CD14-positive monocyte (primary cell): ENCODE measurements at regions not wholly inside any gene's neighbourhood (a gene's known extent, or its start where the extent isn't known, plus 50 kb on each side); places are given as distances from the start of the nearest gene placed in this dataset.

Experiments
- DNase-seq, 3 donors: peaks; one replicate each; pipeline ENCODE4 v3.0.0-alpha.2; 2011 to 2022
- H2AFZ ChIP-seq: 2 replicates; pipeline ENCODE4 v1.6.0; 2012; ENCODE audit warnings: mild to moderate bottlenecking, low read depth, low read length, inconsistent platforms; ENCODE audit not compliant: insufficient read depth, poor library complexity, severe bottlenecking
- H3K27ac ChIP-seq, 2 donors: 1 replicate in 1 of 2; 2 replicates in 1 of 2; pipeline ENCODE4 v1.5.1; 2012 to 2013; ENCODE audit warnings: low read length in 2 of 2, control low read depth in 1 of 2, inconsistent platforms in 1 of 2, low read depth in 1 of 2, mild to moderate bottlenecking in 1 of 2
- H3K27me3 ChIP-seq, 2 donors: one replicate each; pipeline versions ENCODE4 v1.6.0 to v1.6.1; 2011 to 2013; ENCODE audit warnings: low read length in 2 of 2; ENCODE audit not compliant: control insufficient read depth in 2 of 2, insufficient read depth in 2 of 2
- H3K36me3 ChIP-seq, 2 donors: replicated peaks in 1 of 2; 1 replicate in 1 of 2; 2 replicates in 1 of 2; pipeline versions ENCODE4 v1.5.1 to v1.6.1; 2012 to 2013; ENCODE audit warnings: low read length in 2 of 2, control low read depth in 1 of 2, inconsistent platforms in 1 of 2, mild to moderate bottlenecking in 1 of 2; ENCODE audit not compliant: insufficient read depth in 2 of 2, control insufficient read depth in 1 of 2
- H3K4me1 ChIP-seq, 2 donors: 1 replicate in 1 of 2; 2 replicates in 1 of 2; pipeline versions ENCODE4 v1.5.1 to v1.6.1; 2012 to 2013; ENCODE audit warnings: low read length in 2 of 2, control low read depth in 1 of 2, inconsistent platforms in 1 of 2, mild to moderate bottlenecking in 1 of 2, moderate library complexity in 1 of 2; ENCODE audit not compliant: insufficient read depth in 2 of 2, control insufficient read depth in 1 of 2
- H3K4me2 ChIP-seq: replicated peaks from 2 replicates; pipeline ENCODE3; 2012; ENCODE audit warnings: low read length, moderate library complexity, mild to moderate bottlenecking; ENCODE audit not compliant: poor library complexity, severe bottlenecking; ENCODE audit errors: extremely low read depth
- H3K4me3 ChIP-seq, 3 experiments: fragments of 200-600 bp in 1 of 3; sonication (generic) in 1 of 3; replicated peaks in 1 of 3; 1 replicate in 2 of 3; 2 replicates in 1 of 3; pipeline ENCODE4 v1.5.1; 2011 to 2013; ENCODE audit warnings: low read length in 3 of 3, mild to moderate bottlenecking in 3 of 3, control low read depth in 2 of 3, low read depth in 2 of 3, inconsistent platforms in 1 of 3, moderate library complexity in 1 of 3
- H3K79me2 ChIP-seq: 2 replicates; pipeline ENCODE4 v1.6.0; 2012; ENCODE audit warnings: mild to moderate bottlenecking, control low read depth, inconsistent platforms, low read length, moderate library complexity; ENCODE audit not compliant: insufficient read depth
- H3K9ac ChIP-seq: 2 replicates; pipeline ENCODE4 v1.6.0; 2017; ENCODE audit warnings: low read length, mild to moderate bottlenecking; ENCODE audit not compliant: insufficient read depth, poor library complexity, severe bottlenecking
- H3K9me3 ChIP-seq, 2 donors: replicated peaks in 1 of 2; 1 replicate in 1 of 2; 2 replicates in 1 of 2; pipeline versions ENCODE4 v1.5.1 to v1.6.1; 2012 to 2013; ENCODE audit warnings: low read length in 2 of 2, control low read depth in 1 of 2; ENCODE audit not compliant: control insufficient read depth in 1 of 2, insufficient read depth in 1 of 2
- H4K20me1 ChIP-seq: 2 replicates; pipeline ENCODE4 v1.6.0; 2012; ENCODE audit warnings: mild to moderate bottlenecking, low read length, control low read depth, moderate library complexity; ENCODE audit not compliant: insufficient read depth
- H3K27ac Mint-ChIP-seq, 7 donors: one replicate each; pipeline ENCODE4 v1.8.0; 2020; ENCODE audit warnings: mild to moderate bottlenecking in 7 of 7, mixed read lengths in 7 of 7, moderate library complexity in 6 of 7, inconsistent platforms in 2 of 7
- H3K27me3 Mint-ChIP-seq, 3 donors: one replicate each; pipeline ENCODE4 v1.8.0; 2021 to 2022; ENCODE audit warnings: low read depth in 3 of 3, mild to moderate bottlenecking in 3 of 3, mixed read lengths in 3 of 3, moderate library complexity in 3 of 3, inconsistent platforms in 1 of 3
- H3K36me3 Mint-ChIP-seq, 2 donors: one replicate each; pipeline ENCODE4 v1.8.0; 2020; ENCODE audit warnings: mixed read lengths in 2 of 2, inconsistent platforms in 1 of 2, mild to moderate bottlenecking in 1 of 2
- H3K4me1 Mint-ChIP-seq: one replicate; pipeline ENCODE4 v1.8.0; 2020; ENCODE audit warnings: mild to moderate bottlenecking, mixed read lengths
- H3K4me3 Mint-ChIP-seq, 2 donors: one replicate each; pipeline ENCODE4 v1.8.0; 2020; ENCODE audit warnings: mild to moderate bottlenecking in 2 of 2, mixed read lengths in 2 of 2, moderate library complexity in 1 of 2
- H3K9me3 Mint-ChIP-seq, 7 donors: one replicate each; pipeline ENCODE4 v1.8.0; 2020 to 2022; ENCODE audit warnings: mixed read lengths in 7 of 7, mild to moderate bottlenecking in 6 of 7, moderate library complexity in 6 of 7, inconsistent platforms in 2 of 7
- CTCF ChIP-seq: fragments of 200-600 bp; IDR thresholded peaks from one replicate; pipeline ENCODE4 v1.8.0; 2022; ENCODE audit warnings: antibody characterized with exemption, mild to moderate bottlenecking
- whole genome bisulfite sequencing: methylation state at CpG from one replicate; pipeline ENCODE4 v1.1.5; 2013; ENCODE audit warnings: missing lambda C conversion rate; ENCODE audit not compliant: insufficient coverage; 5-methylcytosine and 5-hydroxymethylcytosine counted together
- intact Hi-C, 2 donors: fragments of 100-400 bp; cut with micrococcal nuclease; formaldehyde crosslinking; loops; one replicate each; pipeline versions ENCODE4 v1.15.0 to v1.15.1; 2023

GRCh38 chr18:43515481-43515880 is 238.2 kb upstream of the SYT4 start:
- Histone ChIP-seq H3K36me3 (no peaks in the 10 kb centered on the region), H3K4me3 (no peak overlapping the region), H3K9ac (no peak overlapping the region), H3K4me2 (no peak overlapping the region), H2AFZ (no peak overlapping the region), H3K27me3 (no peaks in the 10 kb centered on the region), H3K9me3 (peaks cover 7 to 36% of the 10 kb centered on the region in 2 donors), H3K27ac (no peak overlapping the region), H3K79me2 (no peaks in the 10 kb centered on the region), H4K20me1 (no peaks in the 10 kb centered on the region), H3K4me1 (no peaks in the 10 kb centered on the region)
- no peak for DNase-seq
- no peak overlapping the region for H3K4me3 Mint-ChIP-seq
- H3K27me3 Mint-ChIP-seq, result no peaks in the 10 kb centered on the region
- H3K27ac Mint-ChIP-seq, result no peak overlapping the region
- intact Hi-C loops, result no loop called here
- H3K9me3 Mint-ChIP-seq, result peaks cover 6 to 21% (median 15%) of the 10 kb centered on the region in 7 donors
- H3K36me3 Mint-ChIP-seq, result no peaks in the 10 kb centered on the region
- WGBS, result 100% methylated on average over 1 of the region's 2 CpGs
- H3K4me1 Mint-ChIP-seq, result no peaks in the 10 kb centered on the region
- no peak for TF ChIP-seq CTCF

GRCh38 chr18:43524260-43524659 is 247.0 kb upstream of the SYT4 start:
- intact Hi-C loops, result no loop called here
- Histone ChIP-seq H3K4me1 (no peaks in the 10 kb centered on the region), H3K27me3 (no peaks in the 10 kb centered on the region)

More at GRCh38 chr18:43524260-43524659, 247.0 kb upstream of the SYT4 start:
- H3K9ac ChIP-seq, result no peak overlapping the region
- no peaks in the 10 kb centered on the region for H3K36me3 Mint-ChIP-seq
- H2AFZ ChIP-seq, result no peak overlapping the region
- H3K27me3 Mint-ChIP-seq, result no peaks in the 10 kb centered on the region
- H3K36me3 ChIP-seq, result no peaks in the 10 kb centered on the region
- no peaks in the 10 kb centered on the region for H3K4me1 Mint-ChIP-seq
- H3K9me3 ChIP-seq, result no peaks in the 10 kb centered on the region
- H3K9me3 Mint-ChIP-seq, result peaks cover 0 to 3% (median 0%) of the 10 kb centered on the region in 7 donors
- DNase-seq, result no peak
- TF ChIP-seq CTCF, result no peak
- no peak overlapping the region for H3K4me3 Mint-ChIP-seq
- no peak overlapping the region for H3K4me2 ChIP-seq
- no peaks in the 10 kb centered on the region for H3K79me2 ChIP-seq
- no peak overlapping the region for H3K27ac Mint-ChIP-seq
- no peaks in the 10 kb centered on the region for H4K20me1 ChIP-seq
- no peak overlapping the region for H3K4me3 ChIP-seq
- no peak overlapping the region for H3K27ac ChIP-seq
